ENCODE measurements at regions not wholly inside any gene's neighbourhood (a gene's known extent, or its start where the extent isn't known, plus 50 kb on each side); places are given as distances from the start of the nearest gene placed in this dataset.

DNA sequence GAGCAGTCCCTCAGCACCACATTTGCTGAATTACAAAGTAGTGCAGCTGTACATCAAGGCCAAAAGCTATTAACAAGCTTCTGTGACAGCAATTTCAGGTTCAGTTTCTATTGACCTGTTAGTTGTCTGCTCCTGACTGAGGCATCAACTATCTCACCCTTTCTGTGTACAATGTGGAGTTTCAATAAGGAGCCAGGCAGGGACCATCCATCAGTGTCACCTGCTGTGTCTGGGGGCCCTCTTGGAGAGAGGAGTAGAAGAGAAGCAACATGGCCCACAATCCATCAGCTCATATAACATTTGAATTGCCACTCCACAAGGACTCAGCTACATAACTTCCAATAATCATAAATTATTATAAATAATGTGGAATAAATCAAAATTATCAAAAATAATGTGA, 72.3 kb upstream of the CCDC196 start:
- H3K79me1 ChIP-seq (ENCODE audit: low read depth in 1 of 2, low read length in 2 of 2) = no peaks in the 10 kb centered on the region
- H2BK15ac ChIP-seq (ENCODE audit: low read depth, low read length) = no peak overlapping the region
- H3K27ac ChIP-seq (ENCODE audit: insufficient read depth, low read length) = no peak overlapping the region
- no peak overlapping the region for H2AK5ac ChIP-seq (ENCODE audit: low read depth, low read length)
- H4K91ac ChIP-seq (ENCODE audit: insufficient read depth, low read depth, low read length) = no peak overlapping the region
- H2AFZ ChIP-seq (replicated peaks; ENCODE audit: low read length, poor library complexity) = no peak overlapping the region
- no TSS peak for BruUV-seq (replicated peaks)
- H3K4me3 ChIP-seq (ENCODE audit: insufficient read depth, low read depth, low read length) = no peak overlapping the region
- ChIA-PET CTCF (no interaction called here), POLR2A (ENCODE audit: unreplicated experiment) (no interaction called here)
- no peaks in the 10 kb centered on the region; the same call in 1 of the 2 replicates for H3K9me3 ChIP-seq (ENCODE audit: control insufficient read depth, insufficient read depth, low read length)
- H4K8ac ChIP-seq (ENCODE audit: low read depth in 2 of 2, low read length in 2 of 2) = no peak overlapping the region
- no peaks in the 10 kb centered on the region for H3K4me1 ChIP-seq (ENCODE audit: control insufficient read depth, insufficient read depth, low read length)
- dilution Hi-C loops (cut with HindIII; ENCODE audit: low sequenced_read_pairs, unreplicated experiment) (no loop called here), intact Hi-C loops (cut with micrococcal nuclease) (no loop called here), in situ Hi-C loops (cut with MboI; ENCODE audit: low sequenced_read_pairs) (no loop called here)
- no peak overlapping the region for H4K5ac ChIP-seq (ENCODE audit: low read depth, low read length)
- H3K36me3 ChIP-seq (ENCODE audit: control insufficient read depth, insufficient read depth, low read length) = no peaks in the 10 kb centered on the region
- no peak overlapping the region for H3K4me2 ChIP-seq (ENCODE audit: low read depth, low read length)
- no peak for ATAC-seq (ENCODE audit: low read depth)
- H3K9ac ChIP-seq (ENCODE audit: low read depth, low read length) = no peak overlapping the region
- no peak overlapping the region for H2BK20ac ChIP-seq (ENCODE audit: low read depth, low read length)
- H4K20me1 ChIP-seq (ENCODE audit: insufficient read depth, low read length) = no peaks in the 10 kb centered on the region
- H3K9me1 ChIP-seq (ENCODE audit: insufficient read depth, low read length) = no peaks in the 10 kb centered on the region
- H2BK120ac ChIP-seq (ENCODE audit: low read depth, low read length) = no peak overlapping the region
- no peak for DNase-seq
- H3K18ac ChIP-seq (ENCODE audit: low read depth, low read length) = no peak overlapping the region
- no peak for TF ChIP-seq MAFK (IDR thresholded peaks at IDR 0.05; ENCODE audit: low read depth, low read length)
- H3K27me3 ChIP-seq (ENCODE audit: control insufficient read depth, insufficient read depth, low read length) = no peaks in the 10 kb centered on the region
- H3K14ac ChIP-seq (replicated peaks; ENCODE audit: low read depth, low read length) = no peak overlapping the region
- H3K56ac ChIP-seq (ENCODE audit: extremely low read depth, insufficient read depth, low read length) = no peak overlapping the region
- H2AK9ac ChIP-seq (replicated peaks; ENCODE audit: low read depth, low read length, poor library complexity) = no peak overlapping the region
- H3K23ac ChIP-seq (ENCODE audit: low read depth, low read length) = no peak overlapping the region
- H2BK5ac ChIP-seq (ENCODE audit: low read depth, low read length, poor library complexity, severe bottlenecking) = no peak overlapping the region
- no peak overlapping the region for H3K4ac ChIP-seq (ENCODE audit: low read depth, low read length)
